ENCODE measurements at regions not wholly inside any gene's neighbourhood (a gene's known extent, or its start where the extent isn't known, plus 50 kb on each side); places are given as distances from the start of the nearest gene placed in this dataset.
"Not testable (repeated sequence)": the region's sequence is repeated elsewhere in the genome, so short reads cannot be mapped to it uniquely, and the experiment has no call there.

DNA sequence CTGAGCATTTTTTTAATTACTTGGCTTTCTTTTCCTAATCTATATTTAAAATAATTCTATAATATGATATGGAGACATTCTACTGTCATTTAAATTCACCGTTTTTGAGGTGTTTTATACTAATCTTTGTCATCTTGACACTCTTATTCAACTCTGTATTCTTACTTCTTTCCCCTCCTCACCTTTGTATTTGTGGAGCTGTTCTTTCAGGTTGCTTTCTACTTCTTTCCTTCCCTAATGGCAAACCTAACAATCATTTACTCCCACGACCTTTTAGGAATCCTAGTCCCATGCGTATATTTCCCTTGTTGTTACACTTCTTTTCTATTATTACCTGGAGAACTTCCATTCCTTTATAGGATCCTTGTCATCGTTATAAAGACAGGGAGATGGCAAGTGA, 271.8 kb downstream of the TP53TG3F start:
- TF ChIP-seq, protein P1, sequence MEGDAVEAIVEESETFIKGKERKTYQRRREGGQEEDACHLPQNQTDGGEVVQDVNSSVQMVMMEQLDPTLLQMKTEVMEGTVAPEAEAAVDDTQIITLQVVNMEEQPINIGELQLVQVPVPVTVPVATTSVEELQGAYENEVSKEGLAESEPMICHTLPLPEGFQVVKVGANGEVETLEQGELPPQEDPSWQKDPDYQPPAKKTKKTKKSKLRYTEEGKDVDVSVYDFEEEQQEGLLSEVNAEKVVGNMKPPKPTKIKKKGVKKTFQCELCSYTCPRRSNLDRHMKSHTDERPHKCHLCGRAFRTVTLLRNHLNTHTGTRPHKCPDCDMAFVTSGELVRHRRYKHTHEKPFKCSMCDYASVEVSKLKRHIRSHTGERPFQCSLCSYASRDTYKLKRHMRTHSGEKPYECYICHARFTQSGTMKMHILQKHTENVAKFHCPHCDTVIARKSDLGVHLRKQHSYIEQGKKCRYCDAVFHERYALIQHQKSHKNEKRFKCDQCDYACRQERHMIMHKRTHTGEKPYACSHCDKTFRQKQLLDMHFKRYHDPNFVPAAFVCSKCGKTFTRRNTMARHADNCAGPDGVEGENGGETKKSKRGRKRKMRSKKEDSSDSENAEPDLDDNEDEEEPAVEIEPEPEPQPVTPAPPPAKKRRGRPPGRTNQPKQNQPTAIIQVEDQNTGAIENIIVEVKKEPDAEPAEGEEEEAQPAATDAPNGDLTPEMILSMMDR (IDR thresholded peaks at IDR 0.05) = not testable (repeated sequence)
- not testable (repeated sequence) for TF ChIP-seq POLR2AphosphoS5 (IDR thresholded peaks at IDR 0.05; ENCODE audit: insufficient read depth in 1 of 2, low read depth in 1 of 2)

All from vagina (tissue), 2 donors.